SK-N-SH (cell line): ENCODE measurements at regions not wholly inside any gene's neighbourhood (a gene's known extent, or its start where the extent isn't known, plus 50 kb on each side); places are given as distances from the start of the nearest gene placed in this dataset.
A peak's percentile ranks its signal among the peaks of the same experiment; 100 is the strongest.

Experiments used
- CTCF ChIA-PET: fragments of 300-600, 350-600 bp; formaldehyde crosslinking; extraction: SDS; loops from one replicate; lab custom pipeline; 2021; lab: Yijun Ruan, JAX
- POLR2A ChIA-PET: fragments of 350-600 bp; sonication (Branson Sonifier 250); formaldehyde crosslinking; extraction: SDS; loops from one replicate; lab custom pipeline; 2020; ENCODE audit warnings: antibody characterized with exemption, inconsistent platforms; lab: Yijun Ruan, JAX
- DNase-seq: peaks from one replicate; pipeline ENCODE4 v3.0.0; 2012
- H2AFZ ChIP-seq: fragments of 200-600 bp; sonication (generic); 2 replicates; pipeline ENCODE4 v1.8.1; 2016; ENCODE audit warnings: antibody characterized with exemption, mild to moderate bottlenecking, low read depth
- H3F3A ChIP-seq: fragments of 200-600 bp; sonication (generic); replicated peaks from 2 replicates; pipeline ENCODE3; 2016; ENCODE audit warnings: antibody characterized with exemption, mild to moderate bottlenecking; ENCODE audit not compliant: insufficient read depth
- H3K27ac ChIP-seq, 2 experiments: fragments of 200-500 bp in 1 of 2; fragments of 200-600 bp in 1 of 2; sonication (Bioruptor generic) in 1 of 2; sonication (generic), shearing (Covaris generic) in 1 of 2; 2 replicates each; pipeline versions ENCODE4 v1.5.1 to v1.6.1; 2014 to 2016; ENCODE audit warnings: low read depth in 2 of 2, inconsistent platforms in 1 of 2, low read length in 1 of 2, mild to moderate bottlenecking in 1 of 2, mixed read lengths in 1 of 2
- H3K27me3 ChIP-seq: fragments of 200-600 bp; sonication (generic), shearing (Covaris generic); 2 replicates; pipeline ENCODE4 v1.6.1; 2016; ENCODE audit warnings: mixed run types; ENCODE audit not compliant: insufficient read depth
- H3K36me3 ChIP-seq, 2 experiments: fragments of 200-500 bp in 1 of 2; fragments of 200-600 bp in 1 of 2; sonication (Bioruptor generic) in 1 of 2; sonication (generic) in 1 of 2; replicated peaks in 1 of 2; 2 replicates each; pipeline versions ENCODE3 to v1.5.1; 2014 to 2016; ENCODE audit warnings: low read length in 1 of 2, mild to moderate bottlenecking in 1 of 2; ENCODE audit not compliant: insufficient read depth in 2 of 2, control insufficient read depth in 1 of 2
- H3K4me1 ChIP-seq, 2 experiments: fragments of 200-500 bp in 1 of 2; fragments of 200-600 bp in 1 of 2; sonication (Bioruptor generic) in 1 of 2; sonication (generic), shearing (Covaris generic) in 1 of 2; 2 replicates each; pipeline versions ENCODE4 v1.5.1 to v1.6.1; 2014 to 2016; ENCODE audit warnings: low read depth in 1 of 2, low read length in 1 of 2, mixed run types in 1 of 2; ENCODE audit not compliant: insufficient read depth in 2 of 2, control insufficient read depth in 1 of 2
- H3K4me2 ChIP-seq: fragments of 200-600 bp; sonication (generic), shearing (Covaris generic); 2 replicates; pipeline ENCODE4 v1.6.1; 2017; ENCODE audit warnings: mixed run types
- H3K4me3 ChIP-seq, 2 experiments: fragments of 200-500 bp in 1 of 2; fragments of 200-600 bp in 1 of 2; sonication (Bioruptor generic) in 1 of 2; sonication (generic), shearing (Covaris generic) in 1 of 2; 2 replicates each; pipeline versions ENCODE4 v1.5.1 to v1.8.1; 2014 to 2016; ENCODE audit warnings: low read depth in 2 of 2, inconsistent platforms in 1 of 2, low read length in 1 of 2, mild to moderate bottlenecking in 1 of 2, mixed read lengths in 1 of 2, moderate library complexity in 1 of 2
- H3K79me2 ChIP-seq: fragments of 200-600 bp; sonication (generic); 2 replicates; pipeline ENCODE4 v1.8.1; 2017; ENCODE audit warnings: mild to moderate bottlenecking; ENCODE audit not compliant: insufficient read depth
- H3K9ac ChIP-seq: fragments of 200-600 bp; sonication (generic); 2 replicates; pipeline ENCODE4 v1.6.1; 2017; ENCODE audit warnings: mixed run types
- H3K9me2 ChIP-seq: fragments of 200-600 bp; sonication (generic); 2 replicates; pipeline ENCODE4 v1.6.1; 2017; ENCODE audit warnings: mixed run types
- H3K9me3 ChIP-seq: fragments of 200-600 bp; sonication (generic); 2 replicates; pipeline ENCODE4 v1.6.1; 2017; ENCODE audit warnings: mixed run types, mild to moderate bottlenecking, moderate library complexity
- H4K20me1 ChIP-seq: fragments of 200-600 bp; sonication (generic); 2 replicates; pipeline ENCODE4 v1.6.1; 2017; ENCODE audit warnings: mild to moderate bottlenecking, mixed run types; ENCODE audit not compliant: insufficient read depth
- ELF1 ChIP-seq: IDR thresholded peaks from 2 replicates; pipeline ENCODE4 v1.4.0; 2012
- EZH2phosphoT487 ChIP-seq: fragments of 200-600 bp; sonication (generic); IDR thresholded peaks from 2 replicates; pipeline ENCODE4 v1.6.1; 2017; ENCODE audit warnings: low read depth, mixed run types, mild to moderate bottlenecking, antibody characterized with exemption, moderate library complexity, borderline replicate concordance
- FOSL2 ChIP-seq: IDR thresholded peaks from 2 replicates; pipeline ENCODE4 v1.4.0; 2012; ENCODE audit warnings: low read depth, mild to moderate bottlenecking, moderate library complexity, borderline replicate concordance
- FOXM1 ChIP-seq: IDR thresholded peaks from 2 replicates; pipeline ENCODE4 v1.4.0; 2012; ENCODE audit warnings: low read depth, mild to moderate bottlenecking
- MEF2A ChIP-seq: IDR thresholded peaks from 2 replicates; pipeline ENCODE4 v1.4.0; 2012; ENCODE audit warnings: low read depth, borderline replicate concordance
- MXI1 ChIP-seq: IDR thresholded peaks from 2 replicates; pipeline ENCODE4 v1.6.1; 2012; ENCODE audit warnings: mild to moderate bottlenecking, low read depth, low read length, improper control_type of control experiment
- NRF1 ChIP-seq: IDR thresholded peaks from 2 replicates; pipeline ENCODE4 v1.6.1; 2012; ENCODE audit warnings: low read depth, mild to moderate bottlenecking, low read length
- RFX5 ChIP-seq: IDR thresholded peaks from 2 replicates; pipeline ENCODE4 v1.6.1; 2012; ENCODE audit warnings: mild to moderate bottlenecking, improper control_type of control experiment, low read length
- RXRA ChIP-seq: IDR thresholded peaks from 2 replicates; pipeline ENCODE4 v1.4.0; 2012; ENCODE audit warnings: low read depth, mild to moderate bottlenecking, borderline replicate concordance
- SIN3A ChIP-seq: IDR thresholded peaks from 2 replicates; pipeline ENCODE4 v1.6.1; 2012; ENCODE audit warnings: low read depth, mild to moderate bottlenecking, low read length, moderate library complexity, borderline replicate concordance
- SMC3 ChIP-seq: IDR thresholded peaks from 2 replicates; pipeline ENCODE4 v1.6.1; 2012; ENCODE audit warnings: low read depth, low read length, improper control_type of control experiment
- TAF1 ChIP-seq: IDR thresholded peaks from 2 replicates; pipeline ENCODE4 v1.6.1; 2012; ENCODE audit warnings: low read depth, mild to moderate bottlenecking, low read length, moderate library complexity, borderline replicate concordance
- TCF12 ChIP-seq: IDR thresholded peaks from 2 replicates; pipeline ENCODE4 v1.4.0; 2012
- TEAD4 ChIP-seq: IDR thresholded peaks from 2 replicates; pipeline ENCODE4 v1.4.0; 2012; ENCODE audit warnings: mild to moderate bottlenecking, borderline replicate concordance; ENCODE audit not compliant: insufficient read depth
- YY1 ChIP-seq: IDR thresholded peaks from 2 replicates; pipeline ENCODE4 v1.4.0; 2012; ENCODE audit warnings: low read depth, mild to moderate bottlenecking
- WGBS: methylation state at CpG from one replicate; pipeline ENCODE4 v1.1.6; 2017; ENCODE audit warnings: low lambda C conversion rate; 5-methylcytosine and 5-hydroxymethylcytosine counted together
- TF ChIP-seq, protein P1 (sequence below): fragments of 150-350 bp; IDR thresholded peaks from 2 replicates; pipeline ENCODE4 v1.6.1; 2016; ENCODE audit warnings: mild to moderate bottlenecking, low read depth, low read length
- TF ChIP-seq, protein P2 (sequence below): fragments of 200-600 bp; sonication (generic); IDR thresholded peaks from 2 replicates; pipeline ENCODE4 v1.6.1; 2017; ENCODE audit warnings: antibody characterized with exemption, mild to moderate bottlenecking, moderate library complexity
- TF ChIP-seq, protein P3 (sequence below): IDR thresholded peaks from 2 replicates; pipeline ENCODE4 v1.4.0; 2012; ENCODE audit warnings: low read depth, borderline replicate concordance

DNA sequence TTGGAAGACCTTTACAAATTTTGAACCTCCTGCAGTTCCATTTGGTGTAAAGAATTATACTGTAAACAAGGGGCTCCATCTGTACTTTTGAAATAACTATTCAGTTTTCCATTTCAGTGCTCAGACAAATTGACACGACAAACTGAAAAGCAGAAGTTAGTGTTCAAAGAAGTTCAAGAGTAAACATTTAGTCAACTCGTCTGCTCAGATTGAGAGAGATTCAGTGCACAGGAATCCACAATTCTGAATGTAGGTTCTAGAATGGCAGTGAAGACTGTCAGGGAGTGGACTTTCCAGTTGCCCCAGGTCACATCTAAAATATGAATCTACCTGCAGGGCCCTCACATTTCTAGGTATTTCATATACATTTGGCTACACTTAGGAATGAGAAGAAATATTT lies 322.3 kb upstream of the TCF4 start:
- no peaks in the 10 kb centered on the region for H3K36me3 ChIP-seq
- no peak for TF ChIP-seq TCF12
- TF ChIP-seq TEAD4 = no peak
- TF ChIP-seq SIN3A = no peak
- TF ChIP-seq ELF1 = no peak
- TF ChIP-seq NRF1 = no peak
- no peak for TF ChIP-seq EZH2phosphoT487
- no peak for TF ChIP-seq MEF2A
- TF ChIP-seq FOSL2 = no peak
- TF ChIP-seq TAF1 = no peak
- TF ChIP-seq RFX5 = no peak
- TF ChIP-seq FOXM1 = no peak
- TF ChIP-seq SMC3 = no peak
- TF ChIP-seq, protein P1, sequence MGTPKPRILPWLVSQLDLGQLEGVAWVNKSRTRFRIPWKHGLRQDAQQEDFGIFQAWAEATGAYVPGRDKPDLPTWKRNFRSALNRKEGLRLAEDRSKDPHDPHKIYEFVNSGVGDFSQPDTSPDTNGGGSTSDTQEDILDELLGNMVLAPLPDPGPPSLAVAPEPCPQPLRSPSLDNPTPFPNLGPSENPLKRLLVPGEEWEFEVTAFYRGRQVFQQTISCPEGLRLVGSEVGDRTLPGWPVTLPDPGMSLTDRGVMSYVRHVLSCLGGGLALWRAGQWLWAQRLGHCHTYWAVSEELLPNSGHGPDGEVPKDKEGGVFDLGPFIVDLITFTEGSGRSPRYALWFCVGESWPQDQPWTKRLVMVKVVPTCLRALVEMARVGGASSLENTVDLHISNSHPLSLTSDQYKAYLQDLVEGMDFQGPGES = no peak
- TF ChIP-seq MXI1 = no peak
- TF ChIP-seq YY1 = no peak
- no peak for TF ChIP-seq RXRA
- TF ChIP-seq, protein P2, sequence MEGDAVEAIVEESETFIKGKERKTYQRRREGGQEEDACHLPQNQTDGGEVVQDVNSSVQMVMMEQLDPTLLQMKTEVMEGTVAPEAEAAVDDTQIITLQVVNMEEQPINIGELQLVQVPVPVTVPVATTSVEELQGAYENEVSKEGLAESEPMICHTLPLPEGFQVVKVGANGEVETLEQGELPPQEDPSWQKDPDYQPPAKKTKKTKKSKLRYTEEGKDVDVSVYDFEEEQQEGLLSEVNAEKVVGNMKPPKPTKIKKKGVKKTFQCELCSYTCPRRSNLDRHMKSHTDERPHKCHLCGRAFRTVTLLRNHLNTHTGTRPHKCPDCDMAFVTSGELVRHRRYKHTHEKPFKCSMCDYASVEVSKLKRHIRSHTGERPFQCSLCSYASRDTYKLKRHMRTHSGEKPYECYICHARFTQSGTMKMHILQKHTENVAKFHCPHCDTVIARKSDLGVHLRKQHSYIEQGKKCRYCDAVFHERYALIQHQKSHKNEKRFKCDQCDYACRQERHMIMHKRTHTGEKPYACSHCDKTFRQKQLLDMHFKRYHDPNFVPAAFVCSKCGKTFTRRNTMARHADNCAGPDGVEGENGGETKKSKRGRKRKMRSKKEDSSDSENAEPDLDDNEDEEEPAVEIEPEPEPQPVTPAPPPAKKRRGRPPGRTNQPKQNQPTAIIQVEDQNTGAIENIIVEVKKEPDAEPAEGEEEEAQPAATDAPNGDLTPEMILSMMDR = no peak
- TF ChIP-seq, protein P3, sequence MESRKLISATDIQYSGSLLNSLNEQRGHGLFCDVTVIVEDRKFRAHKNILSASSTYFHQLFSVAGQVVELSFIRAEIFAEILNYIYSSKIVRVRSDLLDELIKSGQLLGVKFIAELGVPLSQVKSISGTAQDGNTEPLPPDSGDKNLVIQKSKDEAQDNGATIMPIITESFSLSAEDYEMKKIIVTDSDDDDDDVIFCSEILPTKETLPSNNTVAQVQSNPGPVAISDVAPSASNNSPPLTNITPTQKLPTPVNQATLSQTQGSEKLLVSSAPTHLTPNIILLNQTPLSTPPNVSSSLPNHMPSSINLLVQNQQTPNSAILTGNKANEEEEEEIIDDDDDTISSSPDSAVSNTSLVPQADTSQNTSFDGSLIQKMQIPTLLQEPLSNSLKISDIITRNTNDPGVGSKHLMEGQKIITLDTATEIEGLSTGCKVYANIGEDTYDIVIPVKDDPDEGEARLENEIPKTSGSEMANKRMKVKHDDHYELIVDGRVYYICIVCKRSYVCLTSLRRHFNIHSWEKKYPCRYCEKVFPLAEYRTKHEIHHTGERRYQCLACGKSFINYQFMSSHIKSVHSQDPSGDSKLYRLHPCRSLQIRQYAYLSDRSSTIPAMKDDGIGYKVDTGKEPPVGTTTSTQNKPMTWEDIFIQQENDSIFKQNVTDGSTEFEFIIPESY = no peak
- TF ChIP-seq, all 33 proteins: peak for 0
- Histone ChIP-seq H3F3A (no peaks in the 10 kb centered on the region), H3K9me3 (no peaks in the 10 kb centered on the region), H3K79me2 (no peaks in the 10 kb centered on the region), H3K27ac (no peak overlapping the region), H3K4me1 (no peaks in the 10 kb centered on the region; a peak in 1 of 4 replicates), H3K9me2 (0 out of 2 replicates have a peak, but pooled peaks cover under 1% of the 10 kb centered on the region), H3K4me3 (no peak overlapping the region), H3K27me3 (no peaks in the 10 kb centered on the region), H3K9ac (no peak overlapping the region), H3K4me2 (no peak overlapping the region), H2AFZ (peak overlapping the region; percentile 23; the same call in 1 of the 2 replicates), H4K20me1 (no peaks in the 10 kb centered on the region)
- CTCF ChIA-PET = no interaction called here
- no peak for DNase-seq
- POLR2A ChIA-PET = no interaction called here
- 71% methylated on average over 2 of the region's 2 CpGs for WGBS
